ENCODE measurements at regions not wholly inside any gene's neighbourhood (a gene's known extent, or its start where the extent isn't known, plus 50 kb on each side); places are given as distances from the start of the nearest gene placed in this dataset.

DNA sequence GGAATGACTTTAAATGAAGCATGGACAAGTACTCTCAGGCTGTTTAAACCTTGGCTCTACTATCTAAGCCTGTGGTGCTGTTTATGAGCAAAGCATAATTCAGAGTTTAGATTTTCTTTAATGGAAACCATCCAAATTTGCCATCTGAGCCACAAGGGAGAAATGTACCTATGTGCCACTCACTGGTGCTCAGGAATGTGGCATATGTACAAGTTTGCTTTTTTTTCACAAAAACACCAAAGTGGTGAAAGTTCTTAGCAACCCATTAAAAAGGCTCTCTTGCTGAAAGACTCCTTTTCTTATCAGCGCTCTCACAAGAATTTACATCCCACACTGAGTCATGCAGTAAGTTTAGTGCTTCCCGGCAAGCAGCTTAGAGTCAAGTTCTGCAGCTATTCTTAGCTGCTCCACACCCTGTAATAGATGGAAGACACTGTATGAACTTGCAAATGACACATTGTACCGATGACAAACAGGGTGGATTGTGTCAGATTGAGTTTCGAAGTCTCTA is 57.3 kb upstream of the MLIP start:
- no peak for DNase-seq (ENCODE audit: low read depth, low spot score)
- Mint-ChIP-seq H3K4me3 (no peak overlapping the region), H3K27ac (ENCODE audit: unreplicated experiment) (no peak overlapping the region)

DNA sequence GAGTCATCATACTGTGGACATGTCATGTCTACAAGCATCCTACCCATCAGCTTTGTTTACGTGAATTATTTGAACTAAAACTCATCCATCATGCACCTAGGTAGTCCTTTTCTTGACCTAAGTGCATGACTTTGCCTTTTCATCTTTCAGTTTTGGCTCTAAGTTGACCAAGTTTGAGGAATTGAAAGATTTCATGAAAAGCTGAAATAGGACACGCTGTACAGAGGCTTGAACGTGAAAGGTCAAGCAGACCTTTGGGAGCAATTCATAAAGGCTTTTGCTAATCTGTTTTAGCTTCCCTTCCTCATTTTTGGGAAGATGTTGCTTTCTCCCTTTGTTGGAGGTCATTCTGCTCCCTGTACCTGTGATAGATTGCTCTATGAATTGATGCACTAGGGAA is 55.1 kb upstream of the MLIP start:
- no peaks in the 10 kb centered on the region for H3K36me3 Mint-ChIP-seq (ENCODE audit: low read depth)
- H3K27me3 Mint-ChIP-seq (ENCODE audit: low read depth): no peaks in the 10 kb centered on the region
- no peaks in the 10 kb centered on the region for H3K4me1 Mint-ChIP-seq
- no peaks in the 10 kb centered on the region for H3K9me3 Mint-ChIP-seq
- H3K27ac Mint-ChIP-seq (ENCODE audit: unreplicated experiment): no peak overlapping the region
- DNase-seq (ENCODE audit: low read depth, low spot score): no peak
- TF ChIP-seq, protein P1, sequence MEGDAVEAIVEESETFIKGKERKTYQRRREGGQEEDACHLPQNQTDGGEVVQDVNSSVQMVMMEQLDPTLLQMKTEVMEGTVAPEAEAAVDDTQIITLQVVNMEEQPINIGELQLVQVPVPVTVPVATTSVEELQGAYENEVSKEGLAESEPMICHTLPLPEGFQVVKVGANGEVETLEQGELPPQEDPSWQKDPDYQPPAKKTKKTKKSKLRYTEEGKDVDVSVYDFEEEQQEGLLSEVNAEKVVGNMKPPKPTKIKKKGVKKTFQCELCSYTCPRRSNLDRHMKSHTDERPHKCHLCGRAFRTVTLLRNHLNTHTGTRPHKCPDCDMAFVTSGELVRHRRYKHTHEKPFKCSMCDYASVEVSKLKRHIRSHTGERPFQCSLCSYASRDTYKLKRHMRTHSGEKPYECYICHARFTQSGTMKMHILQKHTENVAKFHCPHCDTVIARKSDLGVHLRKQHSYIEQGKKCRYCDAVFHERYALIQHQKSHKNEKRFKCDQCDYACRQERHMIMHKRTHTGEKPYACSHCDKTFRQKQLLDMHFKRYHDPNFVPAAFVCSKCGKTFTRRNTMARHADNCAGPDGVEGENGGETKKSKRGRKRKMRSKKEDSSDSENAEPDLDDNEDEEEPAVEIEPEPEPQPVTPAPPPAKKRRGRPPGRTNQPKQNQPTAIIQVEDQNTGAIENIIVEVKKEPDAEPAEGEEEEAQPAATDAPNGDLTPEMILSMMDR (conservative IDR thresholded peaks at IDR 0.05): no peak
- no peak overlapping the region for H3K4me3 Mint-ChIP-seq

More for the DNA sequence above, 57.3 kb upstream of the MLIP start:
- no peaks in the 10 kb centered on the region for H3K36me3 Mint-ChIP-seq (ENCODE audit: low read depth)
- H3K4me1 Mint-ChIP-seq: no peaks in the 10 kb centered on the region
- H3K27me3 Mint-ChIP-seq (ENCODE audit: low read depth): no peaks in the 10 kb centered on the region
- H3K9me3 Mint-ChIP-seq: no peaks in the 10 kb centered on the region
- TF ChIP-seq, protein P1 (conservative IDR thresholded peaks at IDR 0.05): no peak

DNA sequence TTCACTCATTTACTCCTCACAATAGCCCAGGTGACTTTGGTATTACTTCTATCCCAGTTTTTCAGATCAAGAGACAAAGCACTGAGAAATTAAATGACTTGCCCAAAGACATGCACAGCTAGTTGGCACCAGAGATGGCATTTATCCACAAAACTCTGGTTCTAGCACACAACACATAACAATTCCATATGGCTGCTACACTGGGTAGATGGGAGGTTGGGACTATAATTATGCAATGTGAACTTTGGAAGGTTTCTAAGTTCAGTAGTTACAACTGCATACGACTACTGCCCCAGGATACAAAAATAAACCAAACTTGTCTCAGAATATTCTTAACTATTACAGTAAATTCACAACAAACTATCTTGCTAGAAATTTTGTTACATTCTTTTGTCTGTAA is 54.2 kb upstream of the MLIP start:
- DNase-seq (ENCODE audit: low read depth, low spot score): no peak
- no peak overlapping the region for H3K4me3 Mint-ChIP-seq
- TF ChIP-seq, protein P1 (conservative IDR thresholded peaks at IDR 0.05): no peak
- no peaks in the 10 kb centered on the region for H3K36me3 Mint-ChIP-seq (ENCODE audit: low read depth)
- H3K4me1 Mint-ChIP-seq: no peaks in the 10 kb centered on the region
- H3K27me3 Mint-ChIP-seq (ENCODE audit: low read depth): no peaks in the 10 kb centered on the region
- no peaks in the 10 kb centered on the region for H3K9me3 Mint-ChIP-seq
- H3K27ac Mint-ChIP-seq (ENCODE audit: unreplicated experiment): no peak overlapping the region

DNA sequence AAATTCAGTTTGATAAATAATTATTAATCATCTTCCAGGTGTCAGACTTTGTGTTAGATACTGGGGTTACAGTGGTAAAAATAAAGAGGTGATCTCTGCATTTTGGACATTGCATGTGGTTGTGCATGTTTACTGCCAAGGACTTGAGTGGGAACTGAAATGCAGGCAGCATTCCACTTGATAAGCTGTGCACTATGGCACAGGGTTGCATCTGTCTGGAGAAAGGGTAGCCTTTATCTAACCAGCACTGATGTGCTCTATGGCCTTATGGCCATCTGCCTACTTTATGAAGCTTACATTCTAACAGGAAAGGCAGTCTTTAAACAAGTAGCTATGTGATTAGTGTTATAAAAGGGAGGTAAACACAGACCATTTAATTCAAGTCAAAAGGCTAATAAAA is 53.0 kb upstream of the MLIP start:
- H3K4me3 Mint-ChIP-seq: no peak overlapping the region
- no peaks in the 10 kb centered on the region for H3K9me3 Mint-ChIP-seq
- no peak overlapping the region for H3K27ac Mint-ChIP-seq (ENCODE audit: unreplicated experiment)
- no peaks in the 10 kb centered on the region for H3K36me3 Mint-ChIP-seq (ENCODE audit: low read depth)
- no peaks in the 10 kb centered on the region for H3K27me3 Mint-ChIP-seq (ENCODE audit: low read depth)
- no peak for DNase-seq (ENCODE audit: low read depth, low spot score)
- no peaks in the 10 kb centered on the region for H3K4me1 Mint-ChIP-seq
- TF ChIP-seq, protein P1 (conservative IDR thresholded peaks at IDR 0.05): no peak

DNA sequence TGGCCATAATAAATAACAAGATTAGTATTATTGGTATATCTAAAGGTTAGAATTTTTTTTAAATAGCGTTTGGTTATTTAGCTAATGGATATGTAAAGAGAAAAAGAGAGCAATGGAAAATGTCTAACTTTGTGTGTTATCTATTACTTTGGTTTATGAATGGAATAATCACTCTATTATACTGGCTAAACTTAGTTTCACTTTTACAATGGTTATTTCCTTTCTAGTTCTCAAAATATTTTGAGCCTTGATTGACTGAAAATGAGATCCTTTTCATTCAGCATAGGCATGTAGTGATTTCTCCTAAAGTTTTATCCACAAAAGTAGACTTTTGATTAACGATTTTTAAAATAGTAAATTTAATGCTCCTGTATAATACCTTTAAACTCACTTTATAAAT is 51.6 kb upstream of the MLIP start:
- Mint-ChIP-seq H3K36me3 (ENCODE audit: low read depth) (no peaks in the 10 kb centered on the region), H3K27me3 (ENCODE audit: low read depth) (no peaks in the 10 kb centered on the region), H3K4me3 (no peak overlapping the region), H3K9me3 (no peaks in the 10 kb centered on the region), H3K27ac (ENCODE audit: unreplicated experiment) (no peak overlapping the region), H3K4me1 (no peaks in the 10 kb centered on the region)
- TF ChIP-seq, protein P1 (conservative IDR thresholded peaks at IDR 0.05): no peak
- no peak for DNase-seq (ENCODE audit: low read depth, low spot score)

DNA sequence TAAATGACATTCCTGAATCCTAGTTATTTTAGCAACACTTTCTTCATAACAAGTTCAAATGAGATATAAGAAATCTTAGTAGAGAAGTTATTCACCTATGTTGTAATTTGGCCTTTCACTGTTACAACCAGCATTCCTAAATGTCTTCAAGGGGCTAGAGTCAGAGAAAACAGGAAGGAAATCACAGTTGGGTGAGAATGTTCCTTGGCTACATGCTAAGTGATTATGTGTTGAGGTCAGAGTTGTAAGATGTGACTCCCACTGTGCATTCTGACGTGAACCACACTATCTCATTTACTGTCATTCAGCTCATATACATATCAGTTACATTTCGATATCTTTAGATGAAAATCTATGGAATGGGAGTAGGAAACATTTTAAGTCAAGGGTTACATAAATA is 51.0 kb upstream of the MLIP start:
- Mint-ChIP-seq H3K9me3 (no peaks in the 10 kb centered on the region), H3K27ac (ENCODE audit: unreplicated experiment) (no peak overlapping the region), H3K36me3 (ENCODE audit: low read depth) (no peaks in the 10 kb centered on the region), H3K27me3 (ENCODE audit: low read depth) (no peaks in the 10 kb centered on the region), H3K4me3 (no peak overlapping the region), H3K4me1 (no peaks in the 10 kb centered on the region)
- TF ChIP-seq, protein P1 (conservative IDR thresholded peaks at IDR 0.05): no peak
- no peak for DNase-seq (ENCODE audit: low read depth, low spot score)
